Brain microvascular endothelial cell (primary cell): ENCODE measurements at regions not wholly inside any gene's neighbourhood (a gene's known extent, or its start where the extent isn't known, plus 50 kb on each side); places are given as distances from the start of the nearest gene placed in this dataset.

Source experiments
- DNase-seq: peaks from one replicate; pipeline ENCODE4 v3.0.0-alpha.2; 2020
- H3K27ac ChIP-seq: fragments of 250-450 bp; sonication (Bioruptor Pico); 2 replicates; pipeline ENCODE4 v1.5.1; 2020; ENCODE audit warnings: mild to moderate bottlenecking, moderate library complexity
- H3K27me3 ChIP-seq: fragments of 250-450 bp; sonication (Bioruptor Pico); replicated peaks from 2 replicates; pipeline ENCODE4 v1.5.1; 2020; ENCODE audit warnings: mild to moderate bottlenecking
- H3K36me3 ChIP-seq: fragments of 250-450 bp; sonication (Bioruptor Pico); replicated peaks from 2 replicates; pipeline ENCODE4 v1.5.1; 2020; ENCODE audit warnings: mild to moderate bottlenecking
- H3K4me3 ChIP-seq: 2 replicates; pipeline ENCODE4 v1.5.1; 2011; ENCODE audit warnings: low read depth, mild to moderate bottlenecking, control low read depth, low read length, moderate library complexity
- CTCF ChIP-seq: IDR thresholded peaks from 2 replicates; pipeline ENCODE4 v1.5.1; 2011; ENCODE audit warnings: low read depth, mild to moderate bottlenecking, moderate library complexity, low read length, control low read depth, inconsistent platforms; ENCODE audit errors: missing control alignments
- in situ Hi-C: cut with HindIII; loops from 2 replicates; pipeline ENCODE4 v1.10.0; 2017; ENCODE audit warnings: low sequenced_read_pairs, low pct_ligation_motif_present

GRCh38 chr2:54020793-54021414 lies 50.1 kb upstream of the PSME4 start:
- Histone ChIP-seq H3K27ac (no peak overlapping the region), H3K36me3 (no peaks in the 10 kb centered on the region), H3K4me3 (no peak overlapping the region), H3K27me3 (no peaks in the 10 kb centered on the region)
- in situ Hi-C loops, result no loop called here
- DNase-seq, result no peak
- no peak for TF ChIP-seq CTCF
